HL-60 (cell line): ENCODE measurements at regions not wholly inside any gene's neighbourhood (a gene's known extent, or its start where the extent isn't known, plus 50 kb on each side); places are given as distances from the start of the nearest gene placed in this dataset.

Experiments used
- CTCF ChIP-seq: IDR thresholded peaks from one replicate; pipeline ENCODE4 v1.5.1; 2011; ENCODE audit warnings: low read length, control low read depth, inconsistent platforms; ENCODE audit not compliant: insufficient read depth
- GABPA ChIP-seq: IDR thresholded peaks from 2 replicates; pipeline ENCODE4 v1.6.1; 2012; ENCODE audit warnings: low read depth
- POLR2AphosphoS5 ChIP-seq: IDR thresholded peaks from 2 replicates; pipeline ENCODE4 v1.6.1; 2012; ENCODE audit warnings: low read depth
- TF ChIP-seq, protein P1 (sequence below): IDR thresholded peaks from 2 replicates; pipeline ENCODE4 v1.6.1; 2012; ENCODE audit warnings: low read depth; ENCODE audit not compliant: insufficient replicate concordance

- TF ChIP-seq GABPA, result no peak
- no peak for TF ChIP-seq CTCF
- TF ChIP-seq, protein P1, sequence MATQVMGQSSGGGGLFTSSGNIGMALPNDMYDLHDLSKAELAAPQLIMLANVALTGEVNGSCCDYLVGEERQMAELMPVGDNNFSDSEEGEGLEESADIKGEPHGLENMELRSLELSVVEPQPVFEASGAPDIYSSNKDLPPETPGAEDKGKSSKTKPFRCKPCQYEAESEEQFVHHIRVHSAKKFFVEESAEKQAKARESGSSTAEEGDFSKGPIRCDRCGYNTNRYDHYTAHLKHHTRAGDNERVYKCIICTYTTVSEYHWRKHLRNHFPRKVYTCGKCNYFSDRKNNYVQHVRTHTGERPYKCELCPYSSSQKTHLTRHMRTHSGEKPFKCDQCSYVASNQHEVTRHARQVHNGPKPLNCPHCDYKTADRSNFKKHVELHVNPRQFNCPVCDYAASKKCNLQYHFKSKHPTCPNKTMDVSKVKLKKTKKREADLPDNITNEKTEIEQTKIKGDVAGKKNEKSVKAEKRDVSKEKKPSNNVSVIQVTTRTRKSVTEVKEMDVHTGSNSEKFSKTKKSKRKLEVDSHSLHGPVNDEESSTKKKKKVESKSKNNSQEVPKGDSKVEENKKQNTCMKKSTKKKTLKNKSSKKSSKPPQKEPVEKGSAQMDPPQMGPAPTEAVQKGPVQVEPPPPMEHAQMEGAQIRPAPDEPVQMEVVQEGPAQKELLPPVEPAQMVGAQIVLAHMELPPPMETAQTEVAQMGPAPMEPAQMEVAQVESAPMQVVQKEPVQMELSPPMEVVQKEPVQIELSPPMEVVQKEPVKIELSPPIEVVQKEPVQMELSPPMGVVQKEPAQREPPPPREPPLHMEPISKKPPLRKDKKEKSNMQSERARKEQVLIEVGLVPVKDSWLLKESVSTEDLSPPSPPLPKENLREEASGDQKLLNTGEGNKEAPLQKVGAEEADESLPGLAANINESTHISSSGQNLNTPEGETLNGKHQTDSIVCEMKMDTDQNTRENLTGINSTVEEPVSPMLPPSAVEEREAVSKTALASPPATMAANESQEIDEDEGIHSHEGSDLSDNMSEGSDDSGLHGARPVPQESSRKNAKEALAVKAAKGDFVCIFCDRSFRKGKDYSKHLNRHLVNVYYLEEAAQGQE, result no peak
- TF ChIP-seq POLR2AphosphoS5, result no peak
Observed at GRCh38 chrX:69428216-69428615, 75.9 kb upstream of the NALF2 start.
